PC-9 (cell line): ENCODE measurements at regions not wholly inside any gene's neighbourhood (a gene's known extent, or its start where the extent isn't known, plus 50 kb on each side); places are given as distances from the start of the nearest gene placed in this dataset.

Experiments used
- BruUV-seq: library from RNA; stranded (reverse); fragments of 400-500 nt; replicated peaks from 2 replicates; lab custom pipeline; 2021; lab: Mats Ljungman, UMichigan
- CTCF ChIA-PET: fragments of 300-600 bp; sonication (Branson Sonifier 250); formaldehyde crosslinking; loops from one replicate; lab custom pipeline; 2022; ENCODE audit warnings: antibody characterized with exemption; lab: Charles Lee
- POLR2A ChIA-PET: fragments of 300-600 bp; sonication (Branson Sonifier 250); formaldehyde crosslinking; loops from one replicate; lab custom pipeline; 2022; ENCODE audit warnings: antibody characterized with exemption; ENCODE audit not compliant: unreplicated experiment; lab: Charles Lee
- DNase-seq, 2 experiments: peaks; one replicate each; pipeline versions ENCODE4 v3.0.0 to v3.0.0-alpha.2; 2015 to 2022; ENCODE audit warnings: mixed read lengths in 1 of 2
- H2AFZ ChIP-seq: fragments of 200-600 bp; sonication (generic); 2 replicates; pipeline ENCODE4 v1.8.1; 2017; ENCODE audit warnings: antibody characterized with exemption
- H3F3A ChIP-seq: fragments of 200-600 bp; sonication (generic); 2 replicates; pipeline ENCODE4 v1.8.1; 2017; ENCODE audit warnings: antibody characterized with exemption, mild to moderate bottlenecking, low read depth; ENCODE audit not compliant: insufficient read depth
- H3K27ac ChIP-seq: fragments of 200-600 bp; sonication (generic); 2 replicates; pipeline ENCODE4 v1.6.1; 2016; ENCODE audit warnings: mixed run types
- H3K27me3 ChIP-seq: fragments of 200-600 bp; sonication (generic); 2 replicates; pipeline ENCODE4 v1.6.1; 2016; ENCODE audit warnings: low read depth, mixed run types; ENCODE audit not compliant: insufficient read depth
- H3K36me3 ChIP-seq: fragments of 200-600 bp; sonication (generic); 2 replicates; pipeline ENCODE4 v1.6.1; 2016; ENCODE audit warnings: low read depth, mixed run types
- H3K4me1 ChIP-seq: fragments of 200-600 bp; sonication (generic); replicated peaks from 2 replicates; pipeline ENCODE4 v1.6.1; 2016; ENCODE audit warnings: mixed run types; ENCODE audit not compliant: insufficient read depth
- H3K4me2 ChIP-seq: fragments of 200-600 bp; sonication (generic); 2 replicates; pipeline ENCODE4 v1.6.1; 2017; ENCODE audit warnings: mixed run types
- H3K4me3 ChIP-seq: fragments of 200-600 bp; sonication (generic); 2 replicates; pipeline ENCODE4 v1.6.1; 2016; ENCODE audit warnings: mixed run types
- H3K79me2 ChIP-seq: fragments of 200-600 bp; sonication (generic); 2 replicates; pipeline ENCODE4 v1.6.1; 2017; ENCODE audit warnings: low read depth, mixed run types
- H3K9me2 ChIP-seq: fragments of 200-600 bp; sonication (generic); 2 replicates; pipeline ENCODE4 v1.8.1; 2017; ENCODE audit warnings: mild to moderate bottlenecking; ENCODE audit not compliant: insufficient read depth
- H3K9me3 ChIP-seq: fragments of 200-600 bp; sonication (generic); 2 replicates; pipeline ENCODE4 v1.8.1; 2016; ENCODE audit warnings: low read depth; ENCODE audit not compliant: insufficient read depth
- H4K20me1 ChIP-seq: fragments of 200-600 bp; sonication (generic); 2 replicates; pipeline ENCODE4 v1.8.1; 2017; ENCODE audit not compliant: insufficient read depth
- CTCF ChIP-seq: fragments of 200-600 bp; sonication (generic); conservative IDR thresholded peaks from 2 replicates; pipeline ENCODE4 v1.6.1; 2017; ENCODE audit warnings: mixed run types, antibody characterized with exemption, mild to moderate bottlenecking, moderate library complexity
- EZH2 ChIP-seq: fragments of 200-600 bp; sonication (generic); IDR thresholded peaks from 2 replicates; pipeline ENCODE4 v1.8.0; 2017; ENCODE audit warnings: antibody characterized with exemption, low read depth
- intact Hi-C: fragments of 100-400 bp; cut with micrococcal nuclease; formaldehyde crosslinking; loops from one replicate; pipeline ENCODE4 v1.10.0; 2022; ENCODE audit not compliant: unreplicated experiment

GRCh38 chr5:17395106-17395880 is 102.7 kb upstream of the TAF11L2 start:
- no peak for DNase-seq
- POLR2A ChIA-PET: interaction anchor here (0.7 kb wide), 1 partner anchor 51 kb away, joined by 12 read pairs; no protein-coding TSS in a partner anchor
- Histone ChIP-seq H3K9me2 (no peaks in the 10 kb centered on the region), H3K27ac (no peak overlapping the region), H3K4me1 (peaks cover 9% of the 10 kb centered on the region; the same call in 1 of the 2 replicates), H3K4me2 (no peak overlapping the region), H3K4me3 (no peak overlapping the region), H3K79me2 (no peaks in the 10 kb centered on the region), H3K9me3 (no peaks in the 10 kb centered on the region; the same call in 1 of the 2 replicates), H2AFZ (no peak overlapping the region), H3K36me3 (no peaks in the 10 kb centered on the region), H3F3A (no peaks in the 10 kb centered on the region), H4K20me1 (no peaks in the 10 kb centered on the region), H3K27me3 (no peaks in the 10 kb centered on the region)
- intact Hi-C loops: no loop called here
- no peak for TF ChIP-seq EZH2
- TF ChIP-seq CTCF: no peak
- CTCF ChIA-PET: no interaction called here
- no TSS peak for BruUV-seq

- Histone ChIP-seq H3K9me3 (no peaks in the 10 kb centered on the region; the same call in 1 of the 2 replicates), H3K27me3 (no peaks in the 10 kb centered on the region), H3K27ac (no peak overlapping the region), H3K9me2 (no peaks in the 10 kb centered on the region), H4K20me1 (no peaks in the 10 kb centered on the region), H3K79me2 (no peaks in the 10 kb centered on the region), H3F3A (no peaks in the 10 kb centered on the region), H3K36me3 (no peaks in the 10 kb centered on the region), H3K4me1 (peaks cover 14% of the 10 kb centered on the region; the same call in 1 of the 2 replicates), H3K4me3 (no peak overlapping the region), H3K4me2 (no peak overlapping the region), H2AFZ (no peak overlapping the region)
- no TSS peak for BruUV-seq
- TF ChIP-seq CTCF (no peak), EZH2 (no peak)
- POLR2A ChIA-PET: interaction anchor here (0.7 kb wide), 1 partner anchor 50 kb away, joined by 12 read pairs; no protein-coding TSS in a partner anchor
- CTCF ChIA-PET: no interaction called here
- intact Hi-C loops: no loop called here
- no peak for DNase-seq
Measured at GRCh38 chr5:17396247-17396646, 101.8 kb upstream of the TAF11L2 start.

GRCh38 chr5:17398431-17398830 is 99.6 kb upstream of the TAF11L2 start:
- Histone ChIP-seq H3K4me2 (peak overlapping the region; percentile 19; the same call in 1 of the 2 replicates), H3K9me3 (no peaks in the 10 kb centered on the region; the same call in 1 of the 2 replicates), H3K27ac (no peak overlapping the region), H3K36me3 (no peaks in the 10 kb centered on the region), H2AFZ (no peak overlapping the region), H4K20me1 (no peaks in the 10 kb centered on the region), H3K4me3 (no peak overlapping the region), H3K79me2 (no peaks in the 10 kb centered on the region), H3K9me2 (no peaks in the 10 kb centered on the region), H3F3A (no peaks in the 10 kb centered on the region), H3K4me1 (peaks cover 18% of the 10 kb centered on the region; the same call in 1 of the 2 replicates), H3K27me3 (no peaks in the 10 kb centered on the region)
- DNase-seq: no peak
- intact Hi-C loops: no loop called here
- POLR2A ChIA-PET: no interaction called here
- no TSS peak for BruUV-seq
- CTCF ChIA-PET: no interaction called here
- TF ChIP-seq CTCF (no peak), EZH2 (no peak)
